AG09309 (cell line): ENCODE measurements at regions not wholly inside any gene's neighbourhood (a gene's known extent, or its start where the extent isn't known, plus 50 kb on each side); places are given as distances from the start of the nearest gene placed in this dataset.
"Not testable (repeated sequence)": the region's sequence is repeated elsewhere in the genome, so short reads cannot be mapped to it uniquely, and the experiment has no call there.

Source experiments
- DNase-seq: peaks from one replicate; pipeline ENCODE4 v3.0.0-alpha.2; 2010; ENCODE audit warnings: low read depth
- H3K4me3 ChIP-seq: 2 replicates; pipeline ENCODE4 v1.5.1; 2011; ENCODE audit warnings: mild to moderate bottlenecking, low read depth, low read length, moderate library complexity; ENCODE audit not compliant: control insufficient read depth
- CTCF ChIP-seq: IDR thresholded peaks from 2 replicates; pipeline ENCODE4 v1.5.1; 2011; ENCODE audit warnings: mild to moderate bottlenecking, low read depth, low read length, inconsistent platforms; ENCODE audit not compliant: insufficient read depth, control insufficient read depth; ENCODE audit errors: missing control alignments

GRCh38 chr5:56732121-56732520 is 83.2 kb upstream of the MAP3K1 start:
- no peak for DNase-seq
- H3K4me3 ChIP-seq, result no peak overlapping the region
- no peak for TF ChIP-seq CTCF

- not testable (repeated sequence) for H3K4me3 ChIP-seq, DNase-seq
Measured at GRCh38 chr5:56731473-56731872, 83.9 kb upstream of the MAP3K1 start.

GRCh38 chr5:56729488-56729887 is 85.9 kb upstream of the MAP3K1 start:
- TF ChIP-seq CTCF, result no peak
- H3K4me3 ChIP-seq, result no peak overlapping the region
- DNase-seq, result no peak

GRCh38 chr5:56725711-56726411 is 89.5 kb upstream of the MAP3K1 start:
- DNase-seq, result no peak
- TF ChIP-seq CTCF, result no peak
- H3K4me3 ChIP-seq, result no peak overlapping the region

GRCh38 chr5:56724857-56725256 is 90.5 kb upstream of the MAP3K1 start:
- DNase-seq, H3K4me3 ChIP-seq: not testable (repeated sequence)

- DNase-seq, result no peak
- no peak overlapping the region for H3K4me3 ChIP-seq
- no peak for TF ChIP-seq CTCF
Measured at GRCh38 chr5:56722317-56722716, 93.0 kb upstream of the MAP3K1 start.

- DNase-seq, result no peak
- no peak for TF ChIP-seq CTCF
- H3K4me3 ChIP-seq, result no peak overlapping the region
Measured at GRCh38 chr5:56717253-56717987, 97.9 kb upstream of the MAP3K1 start.

- TF ChIP-seq CTCF, result no peak
- no peak for DNase-seq
Measured at GRCh38 chr5:56715986-56716385, 99.4 kb upstream of the MAP3K1 start.

More at GRCh38 chr5:56715986-56716385, 99.4 kb upstream of the MAP3K1 start:
- no peak overlapping the region for H3K4me3 ChIP-seq
